NB4 (cell line): ENCODE measurements at regions not wholly inside any gene's neighbourhood (a gene's known extent, or its start where the extent isn't known, plus 50 kb on each side); places are given as distances from the start of the nearest gene placed in this dataset.
"Not testable (repeated sequence)": the region's sequence is repeated elsewhere in the genome, so short reads cannot be mapped to it uniquely, and the experiment has no call there.

Experiments
- POLR2A ChIP-seq: IDR thresholded peaks from 2 replicates; pipeline ENCODE4 v1.6.1; 2011; ENCODE audit warnings: mild to moderate bottlenecking; ENCODE audit not compliant: insufficient read length; ENCODE audit errors: extremely low read depth
- TF ChIP-seq, protein P1 (sequence below): IDR thresholded peaks from one replicate; pipeline ENCODE4 v1.5.1; 2012; ENCODE audit warnings: low read depth, low read length

DNA sequence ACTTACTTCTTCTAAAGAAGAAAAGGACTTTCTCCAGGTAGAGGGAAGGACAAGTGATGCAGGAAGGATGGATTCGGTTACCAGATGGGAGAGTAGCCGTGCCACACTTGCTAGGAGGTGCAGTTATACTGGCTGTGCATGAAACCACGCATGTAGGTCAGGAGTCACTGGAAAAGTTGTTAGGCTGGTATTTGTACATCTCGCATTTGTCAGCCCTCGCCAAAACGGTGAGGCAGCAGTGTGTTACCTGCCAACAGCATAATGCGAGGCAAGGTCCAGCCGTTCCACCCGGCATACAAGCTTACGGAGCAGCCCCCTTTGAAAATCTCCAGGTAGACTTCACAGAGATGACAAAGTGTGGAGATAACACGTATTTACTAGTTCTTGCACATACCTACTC lies 74.5 kb downstream of the DAPL1 start:
- TF ChIP-seq, protein P1, sequence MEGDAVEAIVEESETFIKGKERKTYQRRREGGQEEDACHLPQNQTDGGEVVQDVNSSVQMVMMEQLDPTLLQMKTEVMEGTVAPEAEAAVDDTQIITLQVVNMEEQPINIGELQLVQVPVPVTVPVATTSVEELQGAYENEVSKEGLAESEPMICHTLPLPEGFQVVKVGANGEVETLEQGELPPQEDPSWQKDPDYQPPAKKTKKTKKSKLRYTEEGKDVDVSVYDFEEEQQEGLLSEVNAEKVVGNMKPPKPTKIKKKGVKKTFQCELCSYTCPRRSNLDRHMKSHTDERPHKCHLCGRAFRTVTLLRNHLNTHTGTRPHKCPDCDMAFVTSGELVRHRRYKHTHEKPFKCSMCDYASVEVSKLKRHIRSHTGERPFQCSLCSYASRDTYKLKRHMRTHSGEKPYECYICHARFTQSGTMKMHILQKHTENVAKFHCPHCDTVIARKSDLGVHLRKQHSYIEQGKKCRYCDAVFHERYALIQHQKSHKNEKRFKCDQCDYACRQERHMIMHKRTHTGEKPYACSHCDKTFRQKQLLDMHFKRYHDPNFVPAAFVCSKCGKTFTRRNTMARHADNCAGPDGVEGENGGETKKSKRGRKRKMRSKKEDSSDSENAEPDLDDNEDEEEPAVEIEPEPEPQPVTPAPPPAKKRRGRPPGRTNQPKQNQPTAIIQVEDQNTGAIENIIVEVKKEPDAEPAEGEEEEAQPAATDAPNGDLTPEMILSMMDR: not testable (repeated sequence)
- not testable (repeated sequence) for TF ChIP-seq POLR2A
